GM19240 (cell line): ENCODE measurements at regions not wholly inside any gene's neighbourhood (a gene's known extent, or its start where the extent isn't known, plus 50 kb on each side); places are given as distances from the start of the nearest gene placed in this dataset.
A peak's percentile ranks its signal among the peaks of the same experiment; 100 is the strongest.
"Not testable (repeated sequence)": the region's sequence is repeated elsewhere in the genome, so short reads cannot be mapped to it uniquely, and the experiment has no call there.

Source experiments
- DNase-seq: peaks from one replicate; pipeline ENCODE4 v3.0.0; 2011; ENCODE audit warnings: low spot score; ENCODE audit not compliant: insufficient read length

DNA sequence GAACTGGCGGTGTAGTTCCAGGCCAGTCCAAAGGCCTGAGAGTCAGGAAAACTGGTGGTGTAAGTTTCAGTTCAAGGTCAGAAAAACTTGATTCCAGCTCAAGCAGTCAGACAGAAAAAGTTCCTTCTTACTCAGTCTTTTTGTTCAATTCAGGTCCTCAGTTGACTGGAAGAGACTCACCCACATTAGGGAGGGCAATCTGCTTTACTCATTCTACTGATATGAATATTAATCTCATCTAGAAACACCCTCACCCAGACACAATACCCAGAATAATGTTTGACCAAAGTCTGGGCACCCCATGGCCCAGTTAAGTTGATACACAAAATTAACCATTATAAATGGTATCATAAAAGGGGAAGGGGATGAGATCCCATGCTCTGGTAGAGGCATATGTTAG lies 50.1 kb upstream of the LTA4H start:
- DNase-seq: no peak

GRCh38 chr12:96086190-96086589 lies 50.8 kb upstream of the LTA4H start:
- DNase-seq: not testable (repeated sequence)

GRCh38 chr12:96091833-96092232 lies 56.4 kb upstream of the LTA4H start:
- DNase-seq: no peak

DNA sequence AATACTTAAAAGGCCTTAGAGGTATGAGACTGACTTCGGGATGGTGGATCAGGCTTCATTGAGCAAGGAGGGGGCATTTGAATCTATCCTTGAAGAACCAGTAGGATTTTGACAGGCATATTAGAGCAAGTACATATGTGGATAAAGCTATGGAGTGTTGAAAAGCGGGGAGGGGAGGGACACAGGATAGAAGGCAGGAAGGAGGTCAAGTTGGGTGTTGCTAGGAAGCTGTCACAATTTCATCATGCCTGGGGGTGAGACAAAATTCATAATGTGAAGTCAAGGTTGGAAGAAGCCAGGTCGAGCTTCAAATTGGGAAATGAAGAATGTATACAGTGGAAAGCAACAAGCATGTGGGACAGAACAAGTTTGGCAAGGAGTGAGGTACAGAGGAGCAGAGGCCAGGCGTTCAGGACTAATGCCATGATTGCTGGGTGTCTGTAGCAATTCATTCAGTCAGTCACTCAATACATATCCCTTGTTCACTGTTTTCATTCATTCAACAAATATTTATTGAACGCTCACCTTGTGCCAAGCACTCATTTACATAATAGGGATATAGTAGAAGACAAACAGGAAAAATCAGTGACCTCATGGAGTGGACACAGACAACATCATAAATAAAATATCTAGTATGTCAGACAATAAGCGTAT lies 58.3 kb upstream of the LTA4H start:
- no peak for DNase-seq

- DNase-seq: no peak
These were observed 58.8 kb upstream of the LTA4H start for GRCh38 chr12:96094201-96094600.

GRCh38 chr12:96098631-96099030 lies 63.2 kb upstream of the LTA4H start:
- no peak for DNase-seq

- no peak for DNase-seq
These were observed 64.0 kb upstream of the LTA4H start for GRCh38 chr12:96099421-96099820.

- no peak for DNase-seq
These were observed 64.6 kb upstream of the LTA4H start for GRCh38 chr12:96099986-96100385.

GRCh38 chr12:96101806-96102205 lies 66.4 kb upstream of the LTA4H start:
- no peak for DNase-seq

DNA sequence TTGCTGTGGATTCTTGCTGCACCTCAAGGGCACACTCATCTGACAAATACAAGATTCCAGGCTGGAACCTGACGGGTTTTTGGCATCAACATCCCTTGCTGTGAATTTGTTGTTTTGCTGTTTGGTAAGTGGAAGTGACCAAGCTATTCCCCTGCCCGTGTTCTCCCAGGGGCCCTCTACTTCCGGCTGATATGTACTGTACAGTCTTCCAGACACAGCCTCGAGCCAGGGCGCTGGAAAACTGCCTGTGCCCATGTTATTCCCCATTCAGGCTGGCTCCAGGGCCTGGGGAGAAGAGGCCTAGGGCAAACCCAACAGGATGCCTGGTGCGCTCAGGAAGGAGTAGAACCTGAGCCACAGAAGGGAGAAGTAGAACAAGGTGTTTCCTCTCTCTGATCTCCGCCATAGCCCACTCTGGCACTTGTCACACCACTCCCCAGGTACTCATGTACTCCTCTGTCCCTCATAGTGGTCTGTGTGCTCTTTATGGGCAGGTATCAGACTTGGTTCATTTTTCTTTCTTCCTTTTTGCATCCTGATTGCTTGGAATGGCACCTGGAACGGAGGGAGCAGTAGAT lies 67.8 kb upstream of the LTA4H start:
- DNase-seq: no peak

DNA sequence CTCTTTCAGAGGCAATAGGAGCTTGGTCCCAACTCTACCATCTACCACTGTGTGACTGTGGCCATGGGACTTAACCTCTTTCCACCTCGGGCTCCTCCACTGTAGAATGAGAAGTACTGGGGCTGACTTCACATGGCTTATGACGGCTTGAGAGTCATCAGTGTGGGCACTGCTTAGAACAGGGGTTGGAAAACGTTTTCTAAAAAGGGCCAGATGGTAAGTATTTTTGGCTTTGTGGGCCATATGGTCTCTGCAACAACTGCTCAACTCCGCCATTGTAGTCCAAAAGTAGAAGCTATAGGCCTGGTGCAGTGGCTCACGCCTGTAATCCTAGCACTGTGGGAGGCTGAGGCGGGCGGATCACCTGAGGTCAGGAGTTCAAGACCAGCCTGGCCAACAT lies 69.2 kb upstream of the LTA4H start:
- no peak for DNase-seq

- no peak for DNase-seq
These were observed 70.8 kb upstream of the LTA4H start for GRCh38 chr12:96106137-96106536.

DNA sequence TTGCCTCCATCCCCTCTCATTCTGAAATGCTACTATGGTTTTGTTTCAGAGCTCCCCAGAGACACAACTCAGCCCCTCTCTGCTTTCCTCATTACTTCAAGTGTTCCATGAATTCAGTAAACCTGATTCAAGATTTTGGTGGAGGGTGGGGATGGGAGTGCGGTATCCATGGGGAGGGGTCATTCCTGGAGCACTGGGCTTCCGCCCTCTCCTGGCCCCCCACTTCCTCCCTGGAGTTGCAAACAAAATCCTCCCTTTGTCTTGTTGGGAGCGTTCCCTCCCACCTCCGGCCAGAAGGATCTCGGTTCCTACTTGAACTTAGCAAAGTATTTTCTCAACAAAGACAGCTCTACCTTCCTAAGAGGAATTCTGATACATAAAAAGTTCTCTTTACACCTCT lies 71.8 kb upstream of the LTA4H start:
- no peak for DNase-seq

DNA sequence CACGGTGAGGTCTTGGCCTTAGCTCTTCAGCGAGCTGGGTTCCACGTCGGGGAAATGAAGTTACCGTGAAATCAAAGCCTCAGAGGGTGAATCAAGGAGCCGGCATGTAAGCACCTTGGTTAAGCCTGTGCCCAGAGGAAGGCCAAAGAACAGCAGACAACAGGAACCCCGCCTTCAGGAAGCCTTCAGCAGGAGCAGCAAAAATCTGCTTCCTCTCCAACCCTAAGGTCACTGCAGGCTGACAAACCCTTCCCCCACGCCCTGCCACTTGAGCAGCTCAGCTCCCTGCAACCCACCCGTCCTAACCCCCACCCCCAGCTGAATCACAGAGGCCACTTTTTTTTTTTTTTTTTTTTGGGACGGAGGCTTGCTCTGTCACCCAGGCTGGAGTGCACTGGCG lies 72.9 kb upstream of the LTA4H start:
- no peak for DNase-seq

- DNase-seq: not testable (repeated sequence)
These were observed 73.6 kb upstream of the LTA4H start for GRCh38 chr12:96108941-96109340.

GRCh38 chr12:96112733-96113132 lies 77.3 kb upstream of the LTA4H start:
- no peak for DNase-seq

GRCh38 chr12:96117460-96117859 lies 76.7 kb upstream of the ELK3 start:
- no peak for DNase-seq

DNA sequence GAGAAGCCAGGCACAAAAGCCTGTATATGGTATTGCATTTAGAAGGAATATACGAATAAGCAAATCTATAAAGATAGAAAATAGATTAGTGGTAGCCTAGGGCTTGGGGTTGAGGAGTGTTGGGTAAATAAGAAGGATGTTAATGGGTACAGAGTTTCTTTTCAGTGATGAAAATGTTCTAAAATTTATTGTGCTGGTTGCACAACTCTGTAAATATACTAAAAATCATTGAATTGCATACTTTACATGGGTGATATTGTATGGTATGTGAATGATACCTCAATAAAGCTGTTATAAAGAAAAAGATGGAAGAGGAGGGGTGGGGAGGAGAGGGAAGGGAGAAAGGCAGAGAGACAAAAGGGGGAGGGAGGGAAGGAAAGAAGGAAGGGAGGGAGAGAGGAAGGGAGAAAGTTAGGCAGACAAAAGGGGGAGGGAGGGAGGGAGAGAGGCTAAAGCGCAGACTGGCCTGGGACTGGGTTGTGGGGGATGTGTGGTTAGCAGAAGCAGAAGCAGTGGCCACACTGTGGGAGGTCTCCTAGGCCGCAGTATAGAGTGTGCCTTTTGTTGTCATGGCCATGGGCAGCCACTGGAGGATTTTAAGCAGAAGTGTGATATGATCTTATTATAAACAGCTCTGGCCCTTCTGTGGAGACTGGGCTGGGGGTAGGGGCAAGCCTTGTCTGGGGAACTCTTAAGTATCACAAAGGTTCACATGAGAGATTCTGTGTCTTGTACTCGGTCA lies 73.6 kb upstream of the ELK3 start:
- peak; percentile 38 for DNase-seq

DNA sequence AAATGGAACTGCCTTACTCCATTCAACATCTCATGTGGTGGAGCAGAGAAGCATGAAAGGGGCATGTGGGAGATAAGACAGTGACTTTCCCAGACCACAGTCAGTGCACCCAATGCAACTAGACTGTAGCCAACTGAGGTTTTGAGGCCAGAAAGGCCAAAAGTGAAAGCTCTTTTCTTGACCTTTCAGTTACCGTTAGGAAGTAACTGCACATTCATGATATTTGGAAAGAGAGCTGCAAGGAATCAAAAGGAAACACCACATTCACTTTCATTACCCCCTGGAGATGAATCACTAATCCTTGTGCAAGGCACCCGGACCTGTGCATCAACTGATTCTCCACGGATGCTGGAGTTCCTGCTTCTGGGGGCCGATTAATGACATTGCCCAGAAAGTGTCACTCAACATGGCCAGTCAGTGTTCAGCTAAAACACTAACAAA lies 72.9 kb upstream of the ELK3 start:
- DNase-seq: no peak

- not testable (repeated sequence) for DNase-seq
These were observed 65.9 kb upstream of the ELK3 start for GRCh38 chr12:96128292-96128691.

DNA sequence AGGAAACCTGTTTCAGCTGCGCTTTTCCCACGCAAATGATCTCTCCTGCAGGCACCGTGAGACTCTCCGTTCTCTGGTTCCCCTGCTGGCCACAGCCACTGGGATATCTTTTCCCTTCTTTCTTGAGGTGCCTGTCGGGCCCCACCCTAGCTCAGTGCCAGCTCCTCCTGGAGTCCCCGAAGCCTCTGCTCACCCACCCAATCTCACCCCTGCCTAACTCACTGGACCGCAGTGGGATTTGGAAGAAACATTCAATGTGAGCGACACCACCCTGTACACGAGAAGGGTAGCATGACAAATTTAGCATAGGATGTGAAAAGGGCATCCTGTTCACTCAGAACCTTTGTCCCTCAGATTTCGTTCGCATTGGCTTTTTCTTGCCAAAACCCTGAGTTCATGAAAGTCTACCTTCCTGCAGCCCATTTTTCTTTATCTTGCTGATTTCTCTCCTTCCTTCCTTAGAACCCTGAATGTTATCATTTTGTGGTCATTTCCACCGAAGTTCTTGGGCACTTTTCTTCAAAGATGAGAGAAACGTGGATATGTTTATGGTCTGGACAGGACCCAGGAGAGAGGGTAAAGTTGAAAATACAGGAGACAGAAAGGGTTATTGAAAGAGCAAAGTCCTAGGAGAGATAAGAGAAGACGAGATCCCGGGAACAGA lies 63.6 kb upstream of the ELK3 start:
- no peak for DNase-seq

- DNase-seq: no peak
These were observed 62.9 kb upstream of the ELK3 start for GRCh38 chr12:96131230-96131788.
